GM19467 (cell line): ENCODE measurements at regions not wholly inside any gene's neighbourhood (a gene's known extent, or its start where the extent isn't known, plus 50 kb on each side); places are given as distances from the start of the nearest gene placed in this dataset.
"Not testable (repeated sequence)": the region's sequence is repeated elsewhere in the genome, so short reads cannot be mapped to it uniquely, and the experiment has no call there.

Experiments
- ATAC-seq: cut with Tn5 transposase; IDR thresholded peaks from one replicate; pipeline ENCODE4 v1.9.1; 2021; ENCODE audit warnings: mild to moderate bottlenecking, moderate library complexity; ENCODE audit not compliant: unreplicated experiment

DNA sequence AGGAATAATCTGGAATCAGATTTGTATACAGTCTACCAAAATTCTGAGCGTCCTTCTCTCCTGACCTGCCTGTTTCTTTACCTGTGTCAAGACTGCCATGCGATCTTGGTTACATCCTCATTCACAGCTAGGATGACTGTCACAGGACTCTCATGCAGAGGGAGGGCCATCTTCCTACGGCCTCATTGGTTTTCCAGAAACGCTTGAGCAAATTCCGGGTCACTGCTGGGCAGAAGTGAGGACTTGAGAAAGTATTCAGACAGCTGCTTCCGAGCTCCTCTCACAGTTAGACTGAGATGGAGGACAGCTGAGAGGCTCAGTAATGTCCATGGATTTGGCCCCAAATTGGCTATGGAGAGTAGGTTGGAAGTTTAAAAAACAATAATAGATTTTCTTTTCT is 94.2 kb downstream of the TFAP2C start:
- no peak for ATAC-seq

DNA sequence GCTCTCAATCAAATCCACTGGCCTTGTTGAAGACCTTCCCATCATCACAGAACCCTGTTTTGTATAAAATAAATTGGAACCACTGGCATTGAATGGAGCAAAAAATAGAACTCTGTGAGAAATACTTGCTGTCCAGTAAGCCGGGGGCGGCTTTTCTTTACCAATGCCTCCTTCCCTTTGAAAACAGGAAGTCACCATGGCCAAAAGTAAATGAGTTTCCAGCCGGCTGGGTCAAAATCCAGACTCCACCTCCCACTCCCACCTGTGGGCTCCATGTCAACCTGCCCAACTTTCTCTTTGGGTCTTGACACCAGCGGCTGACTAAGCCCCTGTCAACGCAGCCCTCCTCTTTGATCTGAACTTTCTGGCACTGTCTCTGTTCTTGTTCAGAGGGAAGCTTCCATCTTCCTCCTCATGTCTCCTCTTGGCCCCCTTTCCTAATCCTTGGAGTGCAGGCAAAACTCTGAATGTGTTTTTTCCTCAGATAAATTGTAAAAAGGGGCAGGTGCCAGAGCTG is 95.2 kb downstream of the TFAP2C start:
- ATAC-seq = no peak

- no peak for ATAC-seq
These were observed 100.9 kb downstream of the TFAP2C start for GRCh38 chr20:56730003-56730402.

DNA sequence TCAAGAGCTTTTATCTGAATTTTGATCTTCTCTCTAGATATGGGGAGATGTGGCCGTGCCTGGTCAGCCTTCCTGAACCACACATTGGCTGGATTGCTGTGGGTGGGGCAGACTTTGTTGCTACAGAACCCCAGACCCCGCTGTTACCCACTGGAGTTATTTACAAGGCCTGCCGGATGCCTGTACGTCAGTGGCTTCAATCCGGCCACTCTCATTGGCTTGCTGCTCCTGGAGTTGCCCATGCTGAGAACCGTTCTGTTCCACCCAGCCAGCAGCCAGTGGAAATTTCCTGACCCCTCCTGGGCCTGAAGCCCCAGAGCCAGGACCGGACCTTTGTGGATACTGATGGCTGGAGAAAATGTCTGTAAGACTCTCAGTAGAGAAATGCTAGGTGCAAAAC is 101.9 kb downstream of the TFAP2C start:
- no peak for ATAC-seq

- ATAC-seq = no peak
These were observed 102.4 kb downstream of the TFAP2C start for GRCh38 chr20:56731476-56731875.

GRCh38 chr20:56733967-56734366 is 104.9 kb downstream of the TFAP2C start:
- ATAC-seq = no peak

DNA sequence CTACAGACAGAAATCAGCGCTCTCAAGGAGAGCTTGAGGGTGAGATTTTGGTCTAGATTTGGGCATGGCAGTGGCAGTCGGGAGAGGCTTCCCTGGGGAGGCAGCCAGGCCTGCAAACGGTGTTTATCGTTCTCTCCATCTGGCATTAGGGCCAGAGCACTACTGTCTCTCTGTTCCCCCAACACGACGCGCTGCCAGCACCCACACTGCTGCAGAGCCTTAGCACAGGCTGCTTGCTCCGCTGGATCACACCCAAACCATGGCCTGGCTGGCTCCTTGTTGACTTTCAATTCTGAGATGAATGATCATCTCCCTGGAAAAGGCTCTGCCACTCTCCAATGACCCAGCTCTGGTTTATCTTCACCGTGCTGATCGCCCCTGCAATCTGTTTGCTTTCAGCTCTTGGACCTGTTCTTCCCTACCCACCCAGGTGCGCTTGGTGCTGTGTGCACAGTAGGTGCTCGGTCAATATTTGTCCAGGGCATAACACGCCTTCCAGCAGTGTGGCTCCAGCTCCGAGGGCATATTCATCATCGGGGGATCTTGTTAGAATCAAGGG is 106.1 kb downstream of the TFAP2C start:
- no peak for ATAC-seq

DNA sequence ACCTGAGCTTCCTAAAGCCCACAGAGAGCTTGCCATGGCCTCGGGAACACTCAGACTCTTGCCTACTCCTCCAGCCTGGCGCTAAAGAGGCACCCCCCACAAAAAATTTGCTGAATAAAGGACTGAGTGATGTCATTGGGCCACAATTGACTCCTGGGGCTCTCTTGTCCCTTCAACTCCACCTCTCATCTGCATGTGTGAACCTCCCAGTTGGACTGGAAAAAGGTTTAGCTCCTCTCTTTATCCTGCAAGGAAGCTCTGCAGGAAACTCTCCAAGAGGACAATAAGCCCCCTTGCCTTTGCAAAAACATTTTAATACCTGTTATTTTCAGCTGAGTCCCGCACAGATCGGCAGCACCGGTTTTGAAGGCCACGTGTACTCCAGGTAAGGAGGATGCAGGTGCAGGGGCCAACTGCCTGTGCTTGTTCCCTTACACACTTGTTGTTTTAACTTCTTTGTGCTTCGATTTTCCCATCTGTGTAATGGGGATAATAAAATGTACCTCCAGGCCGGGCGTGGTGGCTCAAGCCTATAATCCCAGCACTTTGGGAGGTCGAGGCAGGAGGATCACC is 107.3 kb downstream of the TFAP2C start:
- no peak for ATAC-seq

- ATAC-seq = not testable (repeated sequence)
These were observed 115.3 kb downstream of the TFAP2C start for GRCh38 chr20:56744325-56744821.

DNA sequence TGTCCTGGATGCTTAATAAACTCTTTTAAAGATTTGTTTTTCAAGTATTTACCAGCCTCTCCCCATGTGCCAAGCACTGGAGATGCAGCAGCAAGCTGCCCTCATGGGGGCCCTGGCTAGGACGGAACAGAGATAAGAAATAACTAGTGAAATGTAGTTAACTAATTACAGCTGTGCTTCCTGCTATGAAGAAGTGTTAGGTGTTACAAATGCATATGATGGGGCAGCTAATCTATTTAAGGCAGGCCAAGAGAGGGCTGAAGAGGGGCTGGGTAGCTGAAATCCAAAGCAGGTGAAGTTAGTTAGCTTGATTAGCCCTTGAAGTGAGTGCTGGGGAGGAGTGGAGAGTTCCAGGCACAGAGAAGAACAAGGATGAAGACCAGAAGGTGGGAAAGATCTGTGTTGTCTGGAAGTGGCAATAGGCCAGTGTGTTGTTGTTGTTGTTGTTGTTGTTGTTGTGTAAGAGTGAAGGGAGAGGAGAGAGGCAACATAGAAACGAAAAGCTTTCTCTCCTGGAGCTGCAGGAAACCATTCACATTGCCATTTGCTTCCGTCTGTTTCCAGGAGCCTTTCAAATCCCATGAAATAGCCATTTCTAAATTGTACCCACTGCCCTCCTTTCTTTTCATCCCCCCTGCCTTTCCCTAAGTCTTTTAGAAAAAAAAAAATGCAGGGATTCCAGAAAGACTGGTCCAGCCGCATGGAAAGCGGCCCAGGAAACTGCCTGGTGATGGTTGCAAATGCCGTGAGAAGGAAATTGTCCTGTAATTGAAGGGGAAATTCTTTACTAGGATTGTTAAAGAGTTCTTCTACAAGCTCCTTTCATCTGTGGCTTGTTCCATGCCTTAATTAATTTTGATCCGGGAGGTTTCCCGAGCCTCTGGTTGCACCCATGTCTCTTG is 119.6 kb downstream of the TFAP2C start:
- no peak for ATAC-seq

- no peak for ATAC-seq
These were observed 121.3 kb downstream of the TFAP2C start for GRCh38 chr20:56750430-56750829.

- ATAC-seq = no peak
These were observed 123.2 kb downstream of the TFAP2C start for GRCh38 chr20:56752274-56752673.

DNA sequence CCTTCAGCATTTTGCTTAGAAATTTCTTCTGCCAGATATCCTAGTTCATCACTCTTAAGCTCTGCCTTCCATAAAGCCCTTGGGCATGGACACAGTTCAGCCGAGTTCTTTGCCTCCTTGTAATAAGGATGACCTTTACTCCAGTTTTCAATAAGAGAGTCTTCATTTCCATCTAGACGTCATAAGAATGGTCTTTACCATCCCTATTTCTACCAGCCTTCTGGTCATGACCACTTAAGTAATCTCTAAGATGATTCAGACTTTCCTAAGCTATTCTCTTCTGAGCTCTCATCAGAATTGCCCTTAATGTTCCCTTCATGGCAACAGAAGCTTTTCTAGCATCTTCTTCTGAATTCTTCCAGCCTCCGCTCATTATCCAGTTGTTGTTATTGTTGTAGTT is 126.1 kb downstream of the TFAP2C start:
- ATAC-seq = no peak

GRCh38 chr20:56756658-56757057 is 127.6 kb downstream of the TFAP2C start:
- ATAC-seq = not testable (repeated sequence)

GRCh38 chr20:56758706-56759105 is 129.6 kb downstream of the TFAP2C start:
- no peak for ATAC-seq

- ATAC-seq = no peak
These were observed 130.7 kb downstream of the TFAP2C start for GRCh38 chr20:56759741-56760278.

- no peak for ATAC-seq
These were observed 131.5 kb downstream of the TFAP2C start for GRCh38 chr20:56760610-56761009.

GRCh38 chr20:56761393-56761792 is 132.3 kb downstream of the TFAP2C start:
- no peak for ATAC-seq

DNA sequence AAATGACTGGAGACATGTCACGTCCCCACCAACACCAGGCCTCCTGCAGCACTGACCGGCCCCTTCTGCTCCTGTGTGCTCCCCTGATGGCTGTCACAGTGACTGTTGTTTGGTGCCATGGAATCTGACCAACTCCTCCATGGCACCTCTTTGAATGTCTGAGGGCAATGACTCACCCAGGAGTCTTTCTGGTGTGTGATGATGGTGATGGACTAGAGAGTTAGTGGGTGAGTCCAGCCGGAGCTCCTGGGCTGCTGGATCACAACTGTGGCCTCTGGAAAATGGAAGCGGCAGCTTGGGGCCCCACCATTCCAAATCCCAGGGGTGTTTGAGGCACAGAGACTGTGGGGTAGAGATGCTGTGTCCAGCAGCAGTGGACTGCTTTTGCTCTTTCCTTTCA is 133.3 kb downstream of the TFAP2C start:
- no peak for ATAC-seq

- no peak for ATAC-seq
These were observed 133.7 kb downstream of the TFAP2C start for GRCh38 chr20:56762829-56763228.

GRCh38 chr20:56764671-56765070 is 135.6 kb downstream of the TFAP2C start:
- no peak for ATAC-seq
